Body of pancreas (tissue), 4 donors: ENCODE measurements at regions not wholly inside any gene's neighbourhood (a gene's known extent, or its start where the extent isn't known, plus 50 kb on each side); places are given as distances from the start of the nearest gene placed in this dataset.

Experiments
- ATAC-seq: fragments of 150-250 bp; one replicate; pipeline ENCODE4 v1.9.1; 2016
- DNase-seq, 4 donors: peaks; one replicate each; pipeline ENCODE4 v3.0.0-alpha.2; 2019
- H3K27ac ChIP-seq, 4 donors: fragments of 200-600 bp; sonication (generic); 1 replicate in 3 of 4; 2 replicates in 1 of 4; pipeline versions ENCODE4 v1.5.1 to v1.6.1; 2016 to 2019; ENCODE audit warnings: mild to moderate bottlenecking in 1 of 4, mixed read lengths in 1 of 4, moderate library complexity in 1 of 4
- H3K27me3 ChIP-seq, 2 donors: fragments of 200-600 bp; sonication (generic); one replicate each; pipeline ENCODE4 v1.6.0; 2016; ENCODE audit warnings: mild to moderate bottlenecking in 1 of 2
- H3K36me3 ChIP-seq, 2 donors: fragments of 200-600 bp; sonication (generic); replicated peaks in 1 of 2; 2 replicates each; pipeline ENCODE4 v1.5.1; 2016; ENCODE audit warnings: low read depth in 2 of 2; ENCODE audit not compliant: insufficient read depth in 1 of 2
- H3K4me1 ChIP-seq: fragments of 200-600 bp; sonication (generic); one replicate; pipeline ENCODE4 v1.6.0; 2016
- H3K4me3 ChIP-seq, 2 donors: fragments of 200-600 bp; sonication (generic); 1 replicate in 1 of 2; 2 replicates in 1 of 2; pipeline ENCODE4 v1.5.1; 2016 to 2019
- H3K9me3 ChIP-seq, 3 donors: fragments of 200-600 bp; sonication (generic); 1 replicate in 2 of 3; 2 replicates in 1 of 3; pipeline ENCODE4 v1.5.1; 2016
- POLR2A ChIP-seq, 3 donors: fragments of 450-650 bp; IDR thresholded peaks; one replicate each; pipeline ENCODE4 v1.6.1; 2016; ENCODE audit warnings: antibody characterized with exemption in 3 of 3, mild to moderate bottlenecking in 2 of 3
- WGBS, 2 donors: methylation state at CpG; one replicate each; pipeline ENCODE4 v1.1.5; 2017; 5-methylcytosine and 5-hydroxymethylcytosine counted together
- intact Hi-C: fragments of 100-400 bp; cut with DNase I; formaldehyde crosslinking; loops from one replicate; pipeline ENCODE4 v1.15.1; 2023
- TF ChIP-seq, protein P1 (sequence below), 7 experiments: fragments of 450-650 bp in 4 of 7; fragments of 200-600 bp in 3 of 7; sonication (generic) in 3 of 7; IDR thresholded peaks; one replicate each; pipeline ENCODE4 v1.5.1; 2016 to 2019; ENCODE audit warnings: antibody characterized with exemption in 7 of 7

DNA sequence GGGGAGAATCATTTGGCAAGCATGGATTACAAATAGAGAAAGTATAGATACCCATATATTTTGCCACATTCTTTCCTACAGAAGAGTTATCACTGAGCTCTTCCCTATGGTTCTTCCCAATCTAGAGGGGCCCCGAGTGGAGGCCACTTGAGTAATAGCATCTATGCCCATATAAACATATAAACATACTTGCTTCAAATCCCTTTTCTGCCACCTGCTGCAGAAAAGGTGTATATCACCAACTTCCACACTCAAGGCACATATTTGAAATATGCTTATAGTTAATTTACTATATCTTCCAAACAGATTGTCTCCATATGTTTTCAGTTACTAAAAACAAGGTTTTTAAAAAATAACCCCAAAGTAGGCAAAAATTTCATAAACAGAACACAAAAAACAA, 642.8 kb upstream of the DIPK2B start:
- no peaks in the 10 kb centered on the region for H3K36me3 ChIP-seq
- H3K27ac ChIP-seq, result no peak overlapping the region
- 0 to 19% methylated on average over 1 of the region's 1 CpG for WGBS, 2 donors
- DNase-seq (no peak), ATAC-seq (no peak)
- H3K4me3 ChIP-seq, result no peak overlapping the region
- no peak for TF ChIP-seq POLR2A (IDR thresholded peaks at IDR 0.05)
- TF ChIP-seq, protein P1, sequence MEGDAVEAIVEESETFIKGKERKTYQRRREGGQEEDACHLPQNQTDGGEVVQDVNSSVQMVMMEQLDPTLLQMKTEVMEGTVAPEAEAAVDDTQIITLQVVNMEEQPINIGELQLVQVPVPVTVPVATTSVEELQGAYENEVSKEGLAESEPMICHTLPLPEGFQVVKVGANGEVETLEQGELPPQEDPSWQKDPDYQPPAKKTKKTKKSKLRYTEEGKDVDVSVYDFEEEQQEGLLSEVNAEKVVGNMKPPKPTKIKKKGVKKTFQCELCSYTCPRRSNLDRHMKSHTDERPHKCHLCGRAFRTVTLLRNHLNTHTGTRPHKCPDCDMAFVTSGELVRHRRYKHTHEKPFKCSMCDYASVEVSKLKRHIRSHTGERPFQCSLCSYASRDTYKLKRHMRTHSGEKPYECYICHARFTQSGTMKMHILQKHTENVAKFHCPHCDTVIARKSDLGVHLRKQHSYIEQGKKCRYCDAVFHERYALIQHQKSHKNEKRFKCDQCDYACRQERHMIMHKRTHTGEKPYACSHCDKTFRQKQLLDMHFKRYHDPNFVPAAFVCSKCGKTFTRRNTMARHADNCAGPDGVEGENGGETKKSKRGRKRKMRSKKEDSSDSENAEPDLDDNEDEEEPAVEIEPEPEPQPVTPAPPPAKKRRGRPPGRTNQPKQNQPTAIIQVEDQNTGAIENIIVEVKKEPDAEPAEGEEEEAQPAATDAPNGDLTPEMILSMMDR (IDR thresholded peaks at IDR 0.05), result peak in 1 of 7 experiments; percentile 21
- H3K4me1 ChIP-seq, result no peaks in the 10 kb centered on the region
- no peaks in the 10 kb centered on the region for H3K27me3 ChIP-seq
- intact Hi-C loops, result no loop called here
- no peaks in the 10 kb centered on the region for H3K9me3 ChIP-seq

DNA sequence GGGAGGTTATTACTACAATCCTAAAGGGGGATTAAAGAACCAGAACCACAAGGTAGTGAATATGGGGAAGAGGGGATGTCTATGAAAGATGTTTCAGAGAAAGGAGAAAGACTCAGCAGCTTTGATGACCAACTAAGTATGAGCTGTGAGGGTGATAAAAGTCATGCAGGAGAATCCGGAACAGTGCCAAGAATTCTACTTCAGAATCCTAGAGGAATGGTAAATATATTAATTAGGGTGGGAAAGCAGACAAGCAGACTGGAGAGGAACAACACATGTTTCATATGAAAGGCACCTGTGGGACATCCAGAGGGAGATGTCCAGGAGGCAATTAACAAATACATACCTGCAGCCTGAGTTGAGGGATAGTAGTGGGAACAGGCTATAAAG, 642.2 kb upstream of the DIPK2B start:
- DNase-seq (no peak), ATAC-seq (no peak)
- 44 to 60% methylated on average over 1 of the region's 1 CpG for WGBS, 2 donors
- no peaks in the 10 kb centered on the region for H3K4me1 ChIP-seq
- H3K27ac ChIP-seq, result no peak overlapping the region
- no peak overlapping the region for H3K4me3 ChIP-seq
- H3K27me3 ChIP-seq, result no peaks in the 10 kb centered on the region
- H3K9me3 ChIP-seq, result no peaks in the 10 kb centered on the region
- H3K36me3 ChIP-seq, result no peaks in the 10 kb centered on the region
- intact Hi-C loops, result no loop called here
- TF ChIP-seq, protein P1 (IDR thresholded peaks at IDR 0.05), result no peak
- no peak for TF ChIP-seq POLR2A (IDR thresholded peaks at IDR 0.05)

DNA sequence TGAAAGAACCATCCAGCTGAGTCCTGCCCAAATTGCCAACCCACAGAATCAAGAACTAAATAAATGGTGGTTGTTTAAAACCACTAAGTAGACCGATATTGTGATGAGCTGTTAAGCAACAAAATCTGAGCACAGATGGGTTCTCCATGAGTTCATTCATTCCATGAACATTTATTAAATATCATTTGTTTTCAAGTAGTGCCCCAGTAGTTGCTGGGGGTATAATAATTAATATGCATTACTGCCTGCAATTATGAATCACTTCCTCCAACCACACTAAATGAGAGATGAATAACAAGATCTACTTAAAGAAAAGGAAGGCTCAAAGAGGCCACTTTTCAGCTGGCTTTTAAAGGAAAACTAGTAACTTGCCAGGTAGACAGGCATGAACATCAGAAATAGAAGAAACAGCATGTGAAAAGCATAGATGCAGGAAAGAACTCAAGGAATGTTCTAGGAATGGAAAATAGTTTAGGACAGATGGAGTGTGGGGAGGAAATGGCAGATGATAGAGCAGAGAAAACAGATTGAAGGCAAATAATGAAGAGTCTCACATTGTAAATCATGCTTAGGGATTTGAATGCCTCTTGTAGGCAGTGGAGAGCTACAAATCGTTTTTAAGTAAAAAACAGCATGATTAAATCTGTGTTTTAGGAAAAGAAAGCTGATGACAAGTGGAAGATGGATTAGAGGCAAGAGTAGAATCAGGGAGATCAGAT, 641.7 kb upstream of the DIPK2B start:
- Histone ChIP-seq H3K4me1 (no peaks in the 10 kb centered on the region), H3K36me3 (no peaks in the 10 kb centered on the region), H3K9me3 (no peaks in the 10 kb centered on the region), H3K27ac (no peak overlapping the region), H3K4me3 (no peak overlapping the region), H3K27me3 (no peaks in the 10 kb centered on the region)
- intact Hi-C loops, result no loop called here
- DNase-seq, result no peak
- no peak for TF ChIP-seq POLR2A (IDR thresholded peaks at IDR 0.05)
- TF ChIP-seq, protein P1 (IDR thresholded peaks at IDR 0.05), result no peak
- WGBS, 2 donors, result 34 to 43% methylated on average over 2 of the region's 2 CpGs
- ATAC-seq, result no peak

DNA sequence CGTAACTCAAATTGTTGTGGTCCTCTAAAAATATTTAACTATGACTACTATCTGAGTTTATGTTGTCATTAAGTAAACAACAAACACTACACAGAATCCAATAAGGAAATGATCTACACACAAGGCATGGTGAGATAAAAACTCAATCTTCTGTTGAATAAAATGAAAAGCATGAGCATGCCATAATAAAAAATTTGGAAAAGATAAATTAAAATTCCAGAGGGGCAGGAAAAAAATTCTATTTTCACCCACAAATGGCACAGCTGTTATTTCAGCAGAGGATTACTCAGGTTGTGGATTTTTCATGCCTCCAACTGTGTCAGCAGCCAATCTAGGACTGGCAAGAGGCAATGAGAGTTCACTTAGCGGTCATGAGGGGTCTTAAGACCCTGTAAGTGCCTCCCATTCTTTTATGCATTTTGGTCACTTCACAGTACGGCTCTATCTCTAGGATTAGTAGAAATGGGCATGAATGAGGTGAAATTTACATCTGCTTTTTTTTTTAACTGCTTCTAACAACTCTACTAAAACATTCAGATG, 639.8 kb upstream of the DIPK2B start:
- H3K27me3 ChIP-seq, result no peaks in the 10 kb centered on the region
- 70 to 80% methylated on average over 3 of the region's 3 CpGs for WGBS, 2 donors
- no peak overlapping the region for H3K27ac ChIP-seq
- no peak for DNase-seq
- ATAC-seq, result no peak
- H3K36me3 ChIP-seq, result no peaks in the 10 kb centered on the region
- H3K4me1 ChIP-seq, result no peaks in the 10 kb centered on the region
- intact Hi-C loops, result no loop called here
- no peak overlapping the region for H3K4me3 ChIP-seq
- H3K9me3 ChIP-seq, result no peaks in the 10 kb centered on the region
- TF ChIP-seq POLR2A (IDR thresholded peaks at IDR 0.05), result no peak
- TF ChIP-seq, protein P1 (IDR thresholded peaks at IDR 0.05), result no peak

DNA sequence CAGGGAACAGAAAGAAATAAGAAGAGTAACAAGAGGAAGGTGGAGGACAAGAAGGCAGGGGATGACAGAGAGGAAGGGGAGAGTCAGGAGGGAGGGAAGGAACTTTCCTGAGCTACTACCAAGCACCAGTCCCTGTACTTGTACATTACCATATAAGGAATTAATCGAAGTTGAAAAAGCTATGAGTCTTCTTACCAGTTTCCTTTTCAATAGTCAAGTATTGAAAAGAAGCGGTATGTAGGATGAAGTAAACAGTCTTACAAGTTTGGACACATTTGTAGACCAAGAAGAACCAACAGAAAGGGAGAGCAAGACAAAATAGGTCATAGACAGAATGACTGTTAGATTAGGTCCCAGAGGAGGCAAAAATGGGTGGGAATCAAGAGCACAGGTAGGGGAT, 629.7 kb upstream of the DIPK2B start:
- H3K9me3 ChIP-seq, result no peaks in the 10 kb centered on the region
- ATAC-seq (no peak), DNase-seq (no peak)
- no peak overlapping the region for H3K27ac ChIP-seq
- intact Hi-C loops, result no loop called here
- no peaks in the 10 kb centered on the region for H3K36me3 ChIP-seq
- H3K4me1 ChIP-seq, result no peaks in the 10 kb centered on the region
- WGBS, 2 donors, result 84 to 85% methylated on average over 2 of the region's 2 CpGs
- no peak overlapping the region for H3K4me3 ChIP-seq
- no peaks in the 10 kb centered on the region for H3K27me3 ChIP-seq
- TF ChIP-seq, protein P1 (IDR thresholded peaks at IDR 0.05), result no peak
- no peak for TF ChIP-seq POLR2A (IDR thresholded peaks at IDR 0.05)
